H1 (cell line): ENCODE measurements at regions not wholly inside any gene's neighbourhood (a gene's known extent, or its start where the extent isn't known, plus 50 kb on each side); places are given as distances from the start of the nearest gene placed in this dataset.

ENCODE experiments used
- CTCF ChIA-PET: fragments of 300-600 bp; sonication (Branson Sonifier 250); formaldehyde crosslinking; loops from one replicate; lab custom pipeline; 2021; ENCODE audit not compliant: partially characterized antibody; lab: Charles Lee
- POLR2A ChIA-PET: fragments of 300-600 bp; sonication (Branson Sonifier 250); formaldehyde crosslinking; loops from one replicate; lab custom pipeline; 2021; ENCODE audit warnings: inconsistent platforms; ENCODE audit not compliant: partially characterized antibody; lab: Charles Lee
- DNase-seq, 2 experiments: peaks; one replicate each; pipeline versions ENCODE4 v3.0.0 to v3.0.0-alpha.2; 2010 to 2022; ENCODE audit warnings: low spot score in 2 of 2, low read depth in 1 of 2, mixed read lengths in 1 of 2
- FAIRE-seq: peaks from 2 replicates; lab custom pipeline; 2011; peaks lifted over from hg19 to GRCh38; lab: Jason Lieb, UNC
- H2AFZ ChIP-seq: 2 replicates; pipeline ENCODE4 v1.8.1; 2012; ENCODE audit warnings: low read length, inconsistent platforms
- H2AK5ac ChIP-seq: 2 replicates; pipeline ENCODE4 v1.6.1; 2013; ENCODE audit warnings: low read depth, low read length
- H2BK120ac ChIP-seq: replicated peaks from 2 replicates; pipeline ENCODE3; 2013; ENCODE audit warnings: low read depth, low read length, inconsistent platforms
- H2BK12ac ChIP-seq: 2 replicates; pipeline ENCODE4 v1.6.1; 2013; ENCODE audit warnings: low read depth, low read length
- H2BK15ac ChIP-seq: 2 replicates; pipeline ENCODE4 v1.6.1; 2013; ENCODE audit warnings: low read length
- H2BK20ac ChIP-seq: 2 replicates; pipeline ENCODE4 v1.6.1; 2013; ENCODE audit warnings: low read length
- H2BK5ac ChIP-seq: 2 replicates; pipeline ENCODE4 v1.6.1; 2013; ENCODE audit warnings: low read depth, low read length
- H3K14ac ChIP-seq: 2 replicates; pipeline ENCODE4 v1.6.1; 2013; ENCODE audit warnings: inconsistent platforms; ENCODE audit not compliant: insufficient read length
- H3K18ac ChIP-seq: 2 replicates; pipeline ENCODE4 v1.6.1; 2013; ENCODE audit warnings: low read length; ENCODE audit errors: extremely low read depth
- H3K23ac ChIP-seq: 2 replicates; pipeline ENCODE4 v1.6.1; 2013; ENCODE audit warnings: inconsistent platforms; ENCODE audit not compliant: insufficient read length
- H3K23me2 ChIP-seq: 2 replicates; pipeline ENCODE4 v1.6.1; 2013; ENCODE audit warnings: low read depth, low read length
- H3K27ac ChIP-seq: 2 replicates; pipeline ENCODE4 v1.6.1; 2011; ENCODE audit warnings: low read depth, low read length, inconsistent platforms
- H3K27me3 ChIP-seq, 4 experiments: replicated peaks in 1 of 4; 1 replicate in 1 of 4; 2 replicates in 3 of 4; pipeline versions ENCODE4 v1.6.1 to v1.8.1; 2011 to 2013; ENCODE audit warnings: low read length in 3 of 4, mild to moderate bottlenecking in 3 of 4, inconsistent platforms in 2 of 4, mixed read lengths in 2 of 4, moderate library complexity in 1 of 4; ENCODE audit not compliant: control insufficient read depth in 3 of 4, insufficient read depth in 3 of 4; ENCODE audit errors: extremely low read depth in 1 of 4
- H3K36me3 ChIP-seq, 4 experiments: 2 replicates each; pipeline versions ENCODE4 v1.6.1 to v1.8.1; 2011 to 2013; ENCODE audit warnings: mild to moderate bottlenecking in 4 of 4, low read length in 3 of 4, moderate library complexity in 2 of 4, control low read depth in 1 of 4, inconsistent platforms in 1 of 4; ENCODE audit not compliant: insufficient read depth in 4 of 4, control insufficient read depth in 2 of 4
- H3K4ac ChIP-seq: replicated peaks from 2 replicates; pipeline ENCODE3; 2013; ENCODE audit warnings: low read length, low read depth, mixed read lengths, inconsistent platforms; ENCODE audit not compliant: insufficient read length
- H3K4me1 ChIP-seq, 4 experiments: replicated peaks in 1 of 4; 1 replicate in 1 of 4; 2 replicates in 3 of 4; pipeline versions ENCODE4 v1.6.1 to v1.8.1; 2011 to 2013; ENCODE audit warnings: low read length in 3 of 4, inconsistent platforms in 2 of 4, mixed read lengths in 1 of 4; ENCODE audit not compliant: insufficient read depth in 4 of 4, control insufficient read depth in 3 of 4
- H3K4me2 ChIP-seq, 2 experiments: 2 replicates each; pipeline versions ENCODE4 v1.6.1 to v1.8.1; 2011 to 2013; ENCODE audit warnings: low read depth in 2 of 2, low read length in 2 of 2, control low read depth in 1 of 2, inconsistent platforms in 1 of 2, mild to moderate bottlenecking in 1 of 2; ENCODE audit not compliant: insufficient read depth in 1 of 2
- H3K4me3 ChIP-seq, 4 experiments: fragments of 200-600, 300-600 bp in 1 of 4; sonication (generic), shearing (Covaris generic), sonication (Bioruptor Twin) in 1 of 4; 2 replicates each; pipeline versions ENCODE4 v1.5.1 to v1.8.1; 2011 to 2016; ENCODE audit warnings: low read length in 4 of 4, low read depth in 3 of 4, control low read depth in 2 of 4, inconsistent platforms in 2 of 4, mild to moderate bottlenecking in 2 of 4, mixed read lengths in 1 of 4, moderate library complexity in 1 of 4; ENCODE audit not compliant: insufficient read depth in 2 of 4; ENCODE audit errors: extremely low read depth in 1 of 4
- H3K56ac ChIP-seq: replicated peaks from 2 replicates; pipeline ENCODE3; 2013; ENCODE audit warnings: low read depth, mild to moderate bottlenecking, mixed read lengths, low read length, inconsistent platforms; ENCODE audit not compliant: insufficient read length
- H3K79me1 ChIP-seq: 2 replicates; pipeline ENCODE4 v1.6.1; 2013; ENCODE audit warnings: low read depth, low read length, control low read depth
- H3K79me2 ChIP-seq, 2 experiments: 2 replicates each; pipeline versions ENCODE4 v1.6.1 to v1.8.1; 2012 to 2013; ENCODE audit warnings: low read length in 2 of 2, mild to moderate bottlenecking in 2 of 2, inconsistent platforms in 1 of 2; ENCODE audit not compliant: insufficient read depth in 2 of 2, control insufficient read depth in 1 of 2
- H3K9ac ChIP-seq, 4 experiments: replicated peaks in 1 of 4; 1 replicate in 1 of 4; 2 replicates in 3 of 4; pipeline versions ENCODE4 v1.6.1 to v1.8.1; 2011 to 2013; ENCODE audit warnings: low read depth in 3 of 4, low read length in 3 of 4, control low read depth in 2 of 4, mild to moderate bottlenecking in 2 of 4, moderate library complexity in 2 of 4, inconsistent platforms in 1 of 4; ENCODE audit errors: extremely low read depth in 1 of 4
- H3K9me3 ChIP-seq, 2 experiments: 2 replicates each; pipeline versions ENCODE4 v1.6.1 to v1.8.1; 2012 to 2013; ENCODE audit warnings: mild to moderate bottlenecking in 2 of 2, moderate library complexity in 2 of 2, control low read depth in 1 of 2, inconsistent platforms in 1 of 2, low read depth in 1 of 2, low read length in 1 of 2, mixed read lengths in 1 of 2; ENCODE audit not compliant: insufficient read depth in 2 of 2
- H4K20me1 ChIP-seq, 2 experiments: replicated peaks in 1 of 2; 2 replicates each; pipeline versions ENCODE3 to v1.8.1; 2011 to 2013; ENCODE audit warnings: inconsistent platforms in 2 of 2, low read length in 2 of 2, mild to moderate bottlenecking in 1 of 2; ENCODE audit not compliant: insufficient read depth in 2 of 2, control insufficient read depth in 1 of 2
- H4K5ac ChIP-seq: 2 replicates; pipeline ENCODE4 v1.6.1; 2013; ENCODE audit warnings: low read length, low read depth, mixed read lengths, inconsistent platforms; ENCODE audit not compliant: insufficient read length
- H4K8ac ChIP-seq: 2 replicates; pipeline ENCODE4 v1.8.0; 2013; ENCODE audit warnings: mild to moderate bottlenecking, moderate library complexity, low read length, inconsistent platforms; ENCODE audit not compliant: insufficient read depth; ENCODE audit errors: extremely low read depth
- H4K91ac ChIP-seq: replicated peaks from 2 replicates; pipeline ENCODE3; 2013; ENCODE audit warnings: low read length, mixed read lengths, inconsistent platforms; ENCODE audit not compliant: insufficient read length
- BACH1 ChIP-seq: IDR thresholded peaks from 2 replicates; pipeline ENCODE4 v1.6.1; 2012; ENCODE audit warnings: low read length, improper control_type of control experiment
- BRCA1 ChIP-seq: IDR thresholded peaks from 2 replicates; pipeline ENCODE4 v1.6.1; 2012; ENCODE audit warnings: low read depth, low read length, improper control_type of control experiment
- CBX5 ChIP-seq: fragments of 300-800, 300-1000 bp; sonication (generic); IDR thresholded peaks from 2 replicates; pipeline ENCODE4 v1.7.1; 2016; ENCODE audit warnings: antibody characterized with exemption, low read length, low read depth
- CEBPB ChIP-seq: IDR thresholded peaks from 2 replicates; pipeline ENCODE4 v1.6.1; 2012; ENCODE audit warnings: low read depth, low read length
- CREB1 ChIP-seq: IDR thresholded peaks from 2 replicates; pipeline ENCODE4 v1.6.1; 2012; ENCODE audit warnings: inconsistent platforms
- GABPA ChIP-seq: IDR thresholded peaks from 2 replicates; pipeline ENCODE4 v1.6.1; 2011; ENCODE audit warnings: mild to moderate bottlenecking, low read length, moderate library complexity, borderline replicate concordance; ENCODE audit not compliant: insufficient read depth
- HDAC6 ChIP-seq: IDR thresholded peaks from one replicate; pipeline ENCODE4 v1.7.1; 2012; ENCODE audit warnings: low read depth, mild to moderate bottlenecking, inconsistent platforms, low read length, moderate library complexity
- KDM1A ChIP-seq: fragments of 200-600, 300-600 bp; sonication (generic); IDR thresholded peaks from 2 replicates; pipeline ENCODE4 v1.7.1; 2016; ENCODE audit warnings: mild to moderate bottlenecking, low read length, borderline replicate concordance
- POLR2A ChIP-seq, 2 experiments: IDR thresholded peaks; 1 replicate in 1 of 2; 2 replicates in 1 of 2; pipeline ENCODE4 v1.6.1; 2011; ENCODE audit warnings: low read depth in 2 of 2, low read length in 2 of 2, mild to moderate bottlenecking in 2 of 2; ENCODE audit errors: control extremely low read depth in 1 of 2
- RFX5 ChIP-seq: IDR thresholded peaks from 2 replicates; pipeline ENCODE4 v1.6.1; 2011; ENCODE audit warnings: low read depth, low read length, improper control_type of control experiment, borderline replicate concordance
- SAP30 ChIP-seq: fragments of 300-600 bp; sonication (generic); IDR thresholded peaks from 2 replicates; pipeline ENCODE4 v1.7.1; 2012; ENCODE audit warnings: low read length, moderate library complexity, mild to moderate bottlenecking, inconsistent platforms; ENCODE audit not compliant: insufficient read depth, insufficient replicate concordance
- SIN3A ChIP-seq, 2 experiments: IDR thresholded peaks in 1 of 2; conservative IDR thresholded peaks in 1 of 2; 2 replicates each; pipeline ENCODE4 v1.6.1; 2011 to 2012; ENCODE audit warnings: low read length in 2 of 2, improper control_type of control experiment in 1 of 2, low read depth in 1 of 2, mild to moderate bottlenecking in 1 of 2
- SIRT6 ChIP-seq: IDR thresholded peaks from one replicate; pipeline ENCODE4 v1.7.1; 2012; ENCODE audit warnings: low read length, inconsistent platforms
- SP1 ChIP-seq: IDR thresholded peaks from 2 replicates; pipeline ENCODE4 v1.6.1; 2011; ENCODE audit warnings: low read depth, low read length
- WGBS, 2 experiments: shearing (Covaris generic) in 1 of 2; methylation state at CpG; one replicate each; pipeline versions ENCODE4 v1.1.6 to v1.1.7; 2013 to 2015; ENCODE audit warnings: low lambda C conversion rate in 2 of 2, mixed read lengths in 2 of 2, inconsistent platforms in 1 of 2, low coverage in 1 of 2, missing lambda C conversion rate in 1 of 2; ENCODE audit not compliant: insufficient replicate concordance in 2 of 2, insufficient coverage in 1 of 2, insufficient read length in 1 of 2; ENCODE audit errors: extremely low coverage in 1 of 2, missing lambda C conversion rate in 1 of 2; 5-methylcytosine and 5-hydroxymethylcytosine counted together
- TF ChIP-seq, protein P1 (sequence below): IDR thresholded peaks from 2 replicates; pipeline ENCODE4 v1.6.1; 2012; ENCODE audit warnings: inconsistent platforms

DNA sequence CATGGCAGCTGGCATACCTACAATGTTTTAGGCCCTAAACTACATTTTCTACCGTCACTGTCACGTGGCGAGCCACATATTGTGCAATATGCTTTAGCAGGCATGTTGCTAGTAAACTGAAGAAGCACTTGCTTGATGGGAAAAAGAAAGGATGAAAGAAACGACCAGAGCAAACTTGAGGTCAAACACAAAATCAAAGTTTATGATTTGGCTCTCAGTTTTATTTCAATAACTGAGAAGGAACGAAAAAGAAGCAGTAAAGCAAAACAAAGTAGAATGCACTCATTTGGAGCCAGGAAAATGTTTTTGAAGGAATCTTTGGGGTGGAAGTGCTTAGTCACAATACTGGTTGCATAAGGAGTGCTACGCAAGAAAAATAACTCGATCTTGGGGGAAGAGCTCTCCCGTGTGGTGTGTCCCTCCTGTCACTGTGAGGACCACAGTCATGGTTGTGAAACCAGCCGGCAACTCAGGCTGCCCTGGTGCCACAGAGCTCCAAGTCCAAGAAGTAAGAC is 349.8 kb downstream of the RBM43 start:
- WGBS, 2 experiments = 73% methylated on average over 9 of the region's 9 CpGs; no CpG with 5 or more reads in 1 of the 2 experiments
- no peaks in the 10 kb centered on the region for H3K79me1 ChIP-seq
- TF ChIP-seq KDM1A = no peak
- TF ChIP-seq SIRT6 = no peak
- no peak for TF ChIP-seq CREB1
- TF ChIP-seq HDAC6 = no peak
- TF ChIP-seq BRCA1 = no peak
- TF ChIP-seq, protein P1, sequence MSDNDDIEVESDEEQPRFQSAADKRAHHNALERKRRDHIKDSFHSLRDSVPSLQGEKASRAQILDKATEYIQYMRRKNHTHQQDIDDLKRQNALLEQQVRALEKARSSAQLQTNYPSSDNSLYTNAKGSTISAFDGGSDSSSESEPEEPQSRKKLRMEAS = no peak
- TF ChIP-seq RFX5 = no peak
- no peak for TF ChIP-seq CBX5
- TF ChIP-seq BACH1 = 0 out of 2 replicates have a peak, but pooled peaks have one; percentile 49
- no peak for TF ChIP-seq SAP30
- no peak for TF ChIP-seq GABPA
- TF ChIP-seq SP1 = no peak
- TF ChIP-seq POLR2A (IDR thresholded peaks at IDR 0.05; ENCODE audit: control extremely low read depth in 1 of 2, low read depth in 2 of 2, low read length in 2 of 2) = no peak
- peak; percentile 84 for TF ChIP-seq CEBPB
- no peak for TF ChIP-seq SIN3A (conservative IDR thresholded peaks at IDR 0.05 in 1 of 2, IDR thresholded peaks at IDR 0.05 in 1 of 2; ENCODE audit: low read depth in 1 of 2, low read length in 2 of 2)

More for the DNA sequence above, 349.8 kb downstream of the RBM43 start:
- Histone ChIP-seq H3K27ac (no peak overlapping the region), H3K79me2 (no peaks in the 10 kb centered on the region), H3K4me3 (no peak overlapping the region), H4K5ac (no peak overlapping the region), H4K20me1 (no peaks in the 10 kb centered on the region), H2BK12ac (no peak overlapping the region), H3K23ac (no peak overlapping the region), H3K56ac (no peak overlapping the region), H3K4me2 (no peak overlapping the region), H3K9ac (no peak overlapping the region), H2AK5ac (no peak overlapping the region), H4K91ac (no peak overlapping the region), H3K4me1 (peaks cover 0 to 7% (median 1%) of the 10 kb centered on the region in 4 experiments; a peak in 1 of 7 replicates), H2AFZ (peak overlapping the region; percentile 81), H3K18ac (0 out of 2 replicates have a peak overlapping the region, but pooled peaks have one; percentile 26), H3K23me2 (no peaks in the 10 kb centered on the region), H3K27me3 (no peaks in the 10 kb centered on the region), H2BK20ac (no peak overlapping the region; the same call in 1 of the 2 replicates), H2BK15ac (no peak overlapping the region), H3K14ac (no peak overlapping the region), H4K8ac (no peak overlapping the region), H3K9me3 (no peaks in the 10 kb centered on the region), H3K36me3 (no peaks in the 10 kb centered on the region), H2BK120ac (peak overlapping the region; percentile 73), H2BK5ac (peak overlapping the region; percentile 25; the same call in 1 of the 2 replicates), H3K4ac (no peak overlapping the region)
- DNase-seq = no peak
- CTCF ChIA-PET = interaction anchor here (0.7 to 1.7 kb wide), 5 partner anchors 11 to 437 kb away, joined by 3 to 5 read pairs (median 4); no protein-coding TSS in a partner anchor
- POLR2A ChIA-PET = no interaction called here
- no peak for FAIRE-seq
